ENCODE measurements at regions not wholly inside any gene's neighbourhood (a gene's known extent, or its start where the extent isn't known, plus 50 kb on each side); places are given as distances from the start of the nearest gene placed in this dataset.

- TF ChIP-seq CTCF (IDR thresholded peaks at IDR 0.05) (no peak), POLR2A (IDR thresholded peaks at IDR 0.05) (no peak)
- no peak overlapping the region for H3K4me3 ChIP-seq (replicated peaks in 1 of 3)
- H3K4me1 ChIP-seq: no peaks in the 10 kb centered on the region
- WGBS, 2 donors: 98 to 99% methylated on average over 3 of the region's 3 CpGs
- intact Hi-C loops (cut with DNase I): no loop called here
- no peak overlapping the region for H3K27ac ChIP-seq
- no peaks in the 10 kb centered on the region for H3K36me3 ChIP-seq
- DNase-seq: no peak
- no peaks in the 10 kb centered on the region for H3K27me3 ChIP-seq
- H3K9me3 ChIP-seq: peaks cover 14% of the 10 kb centered on the region
Observed at GRCh38 chr10:42513921-42514320, 124.4 kb downstream of the ZNF33B start.

- WGBS, 2 donors: 83 to 88% methylated on average over 3 of the region's 3 CpGs
- intact Hi-C loops (cut with DNase I): no loop called here
- Histone ChIP-seq H3K27me3 (no peaks in the 10 kb centered on the region), H3K27ac (no peak overlapping the region), H3K4me3 (replicated peaks in 1 of 3) (no peak overlapping the region), H3K4me1 (no peaks in the 10 kb centered on the region), H3K9me3 (no peaks in the 10 kb centered on the region), H3K36me3 (no peaks in the 10 kb centered on the region)
- DNase-seq: no peak
- no peak for TF ChIP-seq CTCF (IDR thresholded peaks at IDR 0.05)
- TF ChIP-seq POLR2A (IDR thresholded peaks at IDR 0.05): no peak
Observed at GRCh38 chr10:42491801-42492200, 146.6 kb downstream of the ZNF33B start.

- TF ChIP-seq CTCF (IDR thresholded peaks at IDR 0.05) (no peak), POLR2A (IDR thresholded peaks at IDR 0.05) (no peak)
- WGBS, 2 donors: 48 to 63% methylated on average over 2 of the region's 2 CpGs
Observed at GRCh38 chr10:42491001-42491592, 147.3 kb downstream of the ZNF33B start.

GRCh38 chr10:42490368-42490767 lies 148.0 kb downstream of the ZNF33B start:
- no peak overlapping the region for H3K27ac ChIP-seq
- no peaks in the 10 kb centered on the region for H3K4me1 ChIP-seq
- H3K27me3 ChIP-seq: no peaks in the 10 kb centered on the region
- no peak overlapping the region for H3K4me3 ChIP-seq (replicated peaks in 1 of 3)
- H3K9me3 ChIP-seq: no peaks in the 10 kb centered on the region
- TF ChIP-seq CTCF (IDR thresholded peaks at IDR 0.05): no peak
- TF ChIP-seq POLR2A (IDR thresholded peaks at IDR 0.05): no peak
- H3K36me3 ChIP-seq: no peaks in the 10 kb centered on the region
- intact Hi-C loops (cut with DNase I): no loop called here
- WGBS, 2 donors: 29 to 63% methylated on average over 1 of the region's 1 CpG
- no peak for DNase-seq

More at GRCh38 chr10:42491001-42491592, 147.3 kb downstream of the ZNF33B start:
- no peaks in the 10 kb centered on the region for H3K9me3 ChIP-seq
- H3K4me1 ChIP-seq: no peaks in the 10 kb centered on the region
- no peaks in the 10 kb centered on the region for H3K36me3 ChIP-seq
- H3K27me3 ChIP-seq: no peaks in the 10 kb centered on the region
- no peak overlapping the region for H3K27ac ChIP-seq
- H3K4me3 ChIP-seq (replicated peaks in 1 of 3): no peak overlapping the region
- DNase-seq: no peak
- intact Hi-C loops (cut with DNase I): no loop called here

- TF ChIP-seq CTCF (IDR thresholded peaks at IDR 0.05): no peak
- no peak for TF ChIP-seq POLR2A (IDR thresholded peaks at IDR 0.05)
- intact Hi-C loops (cut with DNase I): no loop called here
- Histone ChIP-seq H3K4me3 (replicated peaks in 1 of 3) (no peak overlapping the region), H3K27me3 (no peaks in the 10 kb centered on the region), H3K4me1 (no peaks in the 10 kb centered on the region), H3K36me3 (no peaks in the 10 kb centered on the region), H3K27ac (no peak overlapping the region), H3K9me3 (no peaks in the 10 kb centered on the region)
- 61 to 64% methylated on average over 5 of the region's 5 CpGs for WGBS, 2 donors
- no peak for DNase-seq
Observed at GRCh38 chr10:42488416-42488815, 150.0 kb downstream of the ZNF33B start.
